ENCODE measurements at regions not wholly inside any gene's neighbourhood (a gene's known extent, or its start where the extent isn't known, plus 50 kb on each side); places are given as distances from the start of the nearest gene placed in this dataset.

- TF ChIP-seq EZH2phosphoT487 (IDR thresholded peaks at IDR 0.05; ENCODE audit: borderline replicate concordance, low read length) = no peak
- no peak for TF ChIP-seq CTCF (IDR thresholded peaks at IDR 0.05; ENCODE audit: low read depth, low read length, poor library complexity, severe bottlenecking)
Observed at GRCh38 chr12:17950898-17951297, 139.1 kb downstream of the RERGL start.

Data from DOHH2 (cell line).